Upper lobe of right lung (tissue), 1 donor: ENCODE measurements at regions not wholly inside any gene's neighbourhood (a gene's known extent, or its start where the extent isn't known, plus 50 kb on each side); places are given as distances from the start of the nearest gene placed in this dataset.
"Not testable (repeated sequence)": the region's sequence is repeated elsewhere in the genome, so short reads cannot be mapped to it uniquely, and the experiment has no call there.

ENCODE experiments used
- ATAC-seq: fragments of 200-7000 bp; cut with Tn5 transposase; one replicate; pipeline ENCODE4 v1.9.1; 2020; ENCODE audit warnings: mild to moderate bottlenecking, moderate library complexity
- DNase-seq: peaks from one replicate; pipeline ENCODE4 v3.0.0-alpha.2; 2020
- H3K27ac ChIP-seq: fragments of 200-600 bp; one replicate; pipeline ENCODE4 v1.8.0; 2022
- H3K27me3 ChIP-seq: fragments of 200-600 bp; one replicate; pipeline ENCODE4 v1.8.0; 2022; ENCODE audit warnings: mild to moderate bottlenecking
- H3K36me3 ChIP-seq: fragments of 200-600 bp; one replicate; pipeline ENCODE4 v1.8.0; 2022
- H3K4me1 ChIP-seq: fragments of 200-600 bp; one replicate; pipeline ENCODE4 v1.8.0; 2022
- H3K4me3 ChIP-seq: fragments of 200-600 bp; one replicate; pipeline ENCODE4 v1.8.0; 2022; ENCODE audit warnings: mild to moderate bottlenecking
- H3K9me3 ChIP-seq: fragments of 200-600 bp; one replicate; pipeline ENCODE4 v1.8.0; 2022
- CTCF ChIP-seq: fragments of 200-600 bp; IDR thresholded peaks from one replicate; pipeline ENCODE4 v1.8.0; 2022; ENCODE audit warnings: antibody characterized with exemption
- intact Hi-C: fragments of 100-400 bp; cut with DNase I; formaldehyde crosslinking; loops from one replicate; pipeline ENCODE4 v1.11.0; 2022
- donor health status: DM: no; HTN: yes; CAD: no; lungs with severe emphysema.

GRCh38 chr3:152638707-152639450 lies 196.1 kb upstream of the P2RY1 start:
- H3K9me3 ChIP-seq = no peaks in the 10 kb centered on the region
- H3K4me1 ChIP-seq = no peaks in the 10 kb centered on the region
- ATAC-seq (no peak), DNase-seq (no peak)
- H3K27ac ChIP-seq = no peak overlapping the region
- H3K27me3 ChIP-seq = no peaks in the 10 kb centered on the region
- no peaks in the 10 kb centered on the region for H3K36me3 ChIP-seq
- intact Hi-C loops = no loop called here
- no peak for TF ChIP-seq CTCF
- no peak overlapping the region for H3K4me3 ChIP-seq

- H3K36me3 ChIP-seq = no peaks in the 10 kb centered on the region
- intact Hi-C loops = no loop called here
Measured at GRCh38 chr3:152641198-152641597, 193.7 kb upstream of the P2RY1 start.

GRCh38 chr3:152642658-152643057 lies 192.3 kb upstream of the P2RY1 start:
- DNase-seq = no peak
- ATAC-seq = no peak
- Histone ChIP-seq H3K4me3 (no peak overlapping the region), H3K36me3 (no peaks in the 10 kb centered on the region), H3K27ac (no peak overlapping the region), H3K4me1 (no peaks in the 10 kb centered on the region), H3K9me3 (no peaks in the 10 kb centered on the region), H3K27me3 (no peaks in the 10 kb centered on the region)
- TF ChIP-seq CTCF = no peak
- intact Hi-C loops = no loop called here

More at GRCh38 chr3:152641198-152641597, 193.7 kb upstream of the P2RY1 start:
- H3K27me3 ChIP-seq = no peaks in the 10 kb centered on the region
- ATAC-seq = no peak
- H3K4me3 ChIP-seq = no peak overlapping the region
- no peak for TF ChIP-seq CTCF
- H3K4me1 ChIP-seq = no peaks in the 10 kb centered on the region
- no peak overlapping the region for H3K27ac ChIP-seq
- DNase-seq = no peak
- no peaks in the 10 kb centered on the region for H3K9me3 ChIP-seq

- intact Hi-C loops = no loop called here
Measured at GRCh38 chr3:152644478-152644877, 190.5 kb upstream of the P2RY1 start.

GRCh38 chr3:152646004-152646403 lies 188.9 kb upstream of the P2RY1 start:
- no peaks in the 10 kb centered on the region for H3K36me3 ChIP-seq
- DNase-seq (no peak), ATAC-seq (no peak)
- H3K27ac ChIP-seq = no peak overlapping the region
- no peaks in the 10 kb centered on the region for H3K9me3 ChIP-seq
- intact Hi-C loops = no loop called here
- H3K4me1 ChIP-seq = no peaks in the 10 kb centered on the region
- no peaks in the 10 kb centered on the region for H3K27me3 ChIP-seq
- no peak overlapping the region for H3K4me3 ChIP-seq
- no peak for TF ChIP-seq CTCF

More at GRCh38 chr3:152644478-152644877, 190.5 kb upstream of the P2RY1 start:
- no peak for ATAC-seq
- Histone ChIP-seq H3K4me1 (no peaks in the 10 kb centered on the region), H3K27ac (no peak overlapping the region), H3K4me3 (no peak overlapping the region), H3K9me3 (no peaks in the 10 kb centered on the region), H3K36me3 (no peaks in the 10 kb centered on the region), H3K27me3 (no peaks in the 10 kb centered on the region)
- TF ChIP-seq CTCF = no peak
- DNase-seq = no peak

GRCh38 chr3:152650177-152650576 lies 184.8 kb upstream of the P2RY1 start:
- intact Hi-C loops = no loop called here
- H3K36me3 ChIP-seq = no peaks in the 10 kb centered on the region
- no peaks in the 10 kb centered on the region for H3K4me1 ChIP-seq
- no peak overlapping the region for H3K27ac ChIP-seq
- TF ChIP-seq CTCF = no peak
- no peaks in the 10 kb centered on the region for H3K27me3 ChIP-seq
- no peaks in the 10 kb centered on the region for H3K9me3 ChIP-seq
- ATAC-seq = no peak
- no peak overlapping the region for H3K4me3 ChIP-seq
- no peak for DNase-seq

GRCh38 chr3:152650923-152651322 lies 184.0 kb upstream of the P2RY1 start:
- H3K9me3 ChIP-seq, H3K4me1 ChIP-seq, H3K4me3 ChIP-seq, DNase-seq, H3K36me3 ChIP-seq, ATAC-seq, H3K27me3 ChIP-seq, intact Hi-C loops, H3K27ac ChIP-seq: not testable (repeated sequence)
